Loucy (cell line): ENCODE measurements at regions not wholly inside any gene's neighbourhood (a gene's known extent, or its start where the extent isn't known, plus 50 kb on each side); places are given as distances from the start of the nearest gene placed in this dataset.

Source experiments
- CTCF ChIP-seq: fragments of 200-600 bp; sonication (generic); conservative IDR thresholded peaks from 2 replicates; pipeline ENCODE4 v1.5.1; 2014; ENCODE audit warnings: mild to moderate bottlenecking, antibody characterized with exemption, low read length
- EZH2phosphoT487 ChIP-seq: fragments of 200-600 bp; IDR thresholded peaks from 2 replicates; pipeline ENCODE4 v1.6.1; 2018; ENCODE audit warnings: antibody characterized with exemption, mild to moderate bottlenecking, moderate library complexity, borderline replicate concordance

- TF ChIP-seq CTCF (no peak), EZH2phosphoT487 (no peak)
Measured at GRCh38 chr5:30498972-30499371, 694.5 kb upstream of the CDH6 start.
